Hematopoietic multipotent progenitor cell treated with erythropoietin and hydrocortisone succinate and interleukin-3 and kit ligand, for 15 days (in vitro differentiated cells): ENCODE measurements at regions not wholly inside any gene's neighbourhood (a gene's known extent, or its start where the extent isn't known, plus 50 kb on each side); places are given as distances from the start of the nearest gene placed in this dataset.

ENCODE experiments used
- DNase-seq: peaks from one replicate; pipeline ENCODE4 v3.0.0-alpha.2; 2015; ENCODE audit warnings: low spot score

GRCh38 chr2:168378960-168379669 is 77.0 kb upstream of the CERS6 start:
- DNase-seq, result no peak

GRCh38 chr2:168380500-168380899 is 75.6 kb upstream of the CERS6 start:
- no peak for DNase-seq

GRCh38 chr2:168392024-168392423 is 64.0 kb upstream of the CERS6 start:
- DNase-seq, result no peak

- no peak for DNase-seq
These were observed 63.3 kb upstream of the CERS6 start for GRCh38 chr2:168392797-168393196.

- no peak for DNase-seq
These were observed 61.8 kb upstream of the CERS6 start for GRCh38 chr2:168394262-168394661.

GRCh38 chr2:168396131-168396530 is 59.9 kb upstream of the CERS6 start:
- DNase-seq, result no peak

GRCh38 chr2:168397629-168398028 is 58.4 kb upstream of the CERS6 start:
- no peak for DNase-seq

GRCh38 chr2:168401048-168401556 is 55.0 kb upstream of the CERS6 start:
- no peak for DNase-seq

- DNase-seq, result no peak
These were observed 54.3 kb upstream of the CERS6 start for GRCh38 chr2:168401771-168402170.

- DNase-seq, result no peak
These were observed 53.5 kb upstream of the CERS6 start for GRCh38 chr2:168402531-168402930.

GRCh38 chr2:168403736-168404135 is 52.3 kb upstream of the CERS6 start:
- no peak for DNase-seq

GRCh38 chr2:168404764-168405163 is 51.3 kb upstream of the CERS6 start:
- no peak for DNase-seq
